ENCODE measurements at regions not wholly inside any gene's neighbourhood (a gene's known extent, or its start where the extent isn't known, plus 50 kb on each side); places are given as distances from the start of the nearest gene placed in this dataset.
A peak's percentile ranks its signal among the peaks of the same experiment; 100 is the strongest.

DNA sequence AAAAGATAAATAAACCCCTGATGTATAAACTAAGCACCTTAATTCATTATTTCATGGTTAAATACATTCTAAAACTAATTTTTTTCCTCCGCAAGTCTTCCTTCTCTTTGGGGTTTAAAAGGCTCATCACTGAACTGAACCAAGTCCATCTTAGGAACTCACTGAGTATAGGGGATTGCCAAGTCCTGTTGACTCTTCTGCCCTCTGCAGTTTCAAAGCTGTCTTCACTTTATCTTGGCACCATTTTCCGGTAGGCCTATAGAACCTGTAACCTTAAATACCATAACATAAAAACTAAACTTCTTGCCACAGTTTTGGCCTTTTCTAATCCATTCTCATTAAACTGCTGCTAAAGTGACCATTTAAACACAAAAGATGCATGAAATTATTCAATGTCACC lies 66.5 kb upstream of the USPL1 start:
- ATAC-seq: peak; percentile 95
- no peak for TF ChIP-seq PPARA (CRISPR knock-in tag; IDR thresholded peaks at IDR 0.05; ENCODE audit: borderline replicate concordance)
- TF ChIP-seq ZFP3 (CRISPR knock-in tag; IDR thresholded peaks at IDR 0.05): no peak
- TF ChIP-seq OSR1 (CRISPR knock-in tag; IDR thresholded peaks at IDR 0.05): no peak
- TF ChIP-seq ESRRG (CRISPR knock-in tag; IDR thresholded peaks at IDR 0.05): no peak
- no peak for TF ChIP-seq RARB (CRISPR knock-in tag; IDR thresholded peaks at IDR 0.05)
- TF ChIP-seq BACH2 (CRISPR knock-in tag; IDR thresholded peaks at IDR 0.05; ENCODE audit: borderline replicate concordance): no peak
- TF ChIP-seq ZNF565 (CRISPR knock-in tag; conservative IDR thresholded peaks at IDR 0.05; ENCODE audit: low read depth): no peak

DNA sequence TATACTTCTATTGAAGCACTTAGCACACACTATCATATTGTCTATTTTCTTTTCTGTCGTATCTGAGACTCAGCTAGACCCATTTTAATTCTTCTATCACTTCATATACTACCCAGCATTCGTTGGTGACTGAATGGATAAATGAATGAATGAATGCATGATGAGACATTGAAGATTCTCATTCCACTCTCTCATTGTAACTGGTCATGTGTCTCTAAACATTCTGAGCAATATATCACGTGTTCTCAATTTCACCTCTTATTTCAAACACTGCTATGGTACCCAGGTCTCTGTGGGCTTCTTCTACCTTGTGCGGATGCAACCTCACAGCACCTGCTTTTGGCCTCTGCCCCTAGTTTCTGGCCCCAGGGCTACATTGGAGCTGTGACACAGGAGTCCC lies 65.2 kb upstream of the USPL1 start:
- no peak for ATAC-seq
- TF ChIP-seq TCF4 (CRISPR knock-in tag; IDR thresholded peaks at IDR 0.05; ENCODE audit: borderline replicate concordance) (no peak), ISL1 (CRISPR knock-in tag; IDR thresholded peaks at IDR 0.05) (no peak), ZFP3 (CRISPR knock-in tag; IDR thresholded peaks at IDR 0.05) (no peak), ZNF70 (CRISPR knock-in tag; IDR thresholded peaks at IDR 0.05) (no peak), ZC3H10 (CRISPR knock-in tag; IDR thresholded peaks at IDR 0.05) (no peak), CSDC2 (CRISPR knock-in tag; IDR thresholded peaks at IDR 0.05) (no peak), OSR1 (CRISPR knock-in tag; IDR thresholded peaks at IDR 0.05) (no peak), SNAI2 (CRISPR knock-in tag; IDR thresholded peaks at IDR 0.05) (no peak), ARNTL (CRISPR knock-in tag; IDR thresholded peaks at IDR 0.05; ENCODE audit: borderline replicate concordance, low read depth) (no peak), TOX (CRISPR knock-in tag; IDR thresholded peaks at IDR 0.05; ENCODE audit: borderline replicate concordance) (no peak), BACH2 (CRISPR knock-in tag; IDR thresholded peaks at IDR 0.05; ENCODE audit: borderline replicate concordance) (no peak), ESRRG (CRISPR knock-in tag; IDR thresholded peaks at IDR 0.05) (no peak), ZNF565 (CRISPR knock-in tag; conservative IDR thresholded peaks at IDR 0.05; ENCODE audit: low read depth) (no peak)
- TF ChIP-seq, protein P1, sequence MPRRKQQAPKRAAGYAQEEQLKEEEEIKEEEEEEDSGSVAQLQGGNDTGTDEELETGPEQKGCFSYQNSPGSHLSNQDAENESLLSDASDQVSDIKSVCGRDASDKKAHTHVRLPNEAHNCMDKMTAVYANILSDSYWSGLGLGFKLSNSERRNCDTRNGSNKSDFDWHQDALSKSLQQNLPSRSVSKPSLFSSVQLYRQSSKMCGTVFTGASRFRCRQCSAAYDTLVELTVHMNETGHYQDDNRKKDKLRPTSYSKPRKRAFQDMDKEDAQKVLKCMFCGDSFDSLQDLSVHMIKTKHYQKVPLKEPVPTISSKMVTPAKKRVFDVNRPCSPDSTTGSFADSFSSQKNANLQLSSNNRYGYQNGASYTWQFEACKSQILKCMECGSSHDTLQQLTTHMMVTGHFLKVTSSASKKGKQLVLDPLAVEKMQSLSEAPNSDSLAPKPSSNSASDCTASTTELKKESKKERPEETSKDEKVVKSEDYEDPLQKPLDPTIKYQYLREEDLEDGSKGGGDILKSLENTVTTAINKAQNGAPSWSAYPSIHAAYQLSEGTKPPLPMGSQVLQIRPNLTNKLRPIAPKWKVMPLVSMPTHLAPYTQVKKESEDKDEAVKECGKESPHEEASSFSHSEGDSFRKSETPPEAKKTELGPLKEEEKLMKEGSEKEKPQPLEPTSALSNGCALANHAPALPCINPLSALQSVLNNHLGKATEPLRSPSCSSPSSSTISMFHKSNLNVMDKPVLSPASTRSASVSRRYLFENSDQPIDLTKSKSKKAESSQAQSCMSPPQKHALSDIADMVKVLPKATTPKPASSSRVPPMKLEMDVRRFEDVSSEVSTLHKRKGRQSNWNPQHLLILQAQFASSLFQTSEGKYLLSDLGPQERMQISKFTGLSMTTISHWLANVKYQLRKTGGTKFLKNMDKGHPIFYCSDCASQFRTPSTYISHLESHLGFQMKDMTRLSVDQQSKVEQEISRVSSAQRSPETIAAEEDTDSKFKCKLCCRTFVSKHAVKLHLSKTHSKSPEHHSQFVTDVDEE (CRISPR knock-in tag; IDR thresholded peaks at IDR 0.05): no peak
- TF ChIP-seq, protein P2, sequence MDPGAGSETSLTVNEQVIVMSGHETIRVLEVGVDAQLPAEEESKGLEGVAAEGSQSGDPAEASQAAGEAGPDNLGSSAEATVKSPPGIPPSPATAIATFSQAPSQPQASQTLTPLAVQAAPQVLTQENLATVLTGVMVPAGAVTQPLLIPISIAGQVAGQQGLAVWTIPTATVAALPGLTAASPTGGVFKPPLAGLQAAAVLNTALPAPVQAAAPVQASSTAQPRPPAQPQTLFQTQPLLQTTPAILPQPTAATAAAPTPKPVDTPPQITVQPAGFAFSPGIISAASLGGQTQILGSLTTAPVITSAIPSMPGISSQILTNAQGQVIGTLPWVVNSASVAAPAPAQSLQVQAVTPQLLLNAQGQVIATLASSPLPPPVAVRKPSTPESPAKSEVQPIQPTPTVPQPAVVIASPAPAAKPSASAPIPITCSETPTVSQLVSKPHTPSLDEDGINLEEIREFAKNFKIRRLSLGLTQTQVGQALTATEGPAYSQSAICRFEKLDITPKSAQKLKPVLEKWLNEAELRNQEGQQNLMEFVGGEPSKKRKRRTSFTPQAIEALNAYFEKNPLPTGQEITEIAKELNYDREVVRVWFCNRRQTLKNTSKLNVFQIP (CRISPR knock-in tag; IDR thresholded peaks at IDR 0.05; ENCODE audit: borderline replicate concordance, low read depth): no peak

DNA sequence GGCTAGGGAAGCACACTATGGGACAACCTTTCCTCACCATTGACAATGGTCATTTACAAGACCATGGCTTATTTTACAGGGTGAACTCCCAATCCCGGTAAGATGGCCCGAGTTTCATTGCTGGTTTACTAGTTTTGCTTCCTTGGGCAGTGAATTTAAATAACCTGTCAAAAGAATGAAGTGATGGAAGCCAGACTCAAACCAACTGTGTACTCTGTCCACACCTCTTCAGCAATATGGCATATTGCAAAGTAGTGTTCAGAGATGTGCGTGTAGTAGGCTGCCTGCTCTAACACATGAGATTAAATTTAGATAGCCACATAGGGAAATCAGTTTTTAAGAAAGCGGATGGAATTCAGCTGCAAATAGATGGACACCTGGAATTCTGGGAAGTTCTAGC lies 58.4 kb upstream of the USPL1 start:
- TF ChIP-seq CSDC2 (CRISPR knock-in tag; IDR thresholded peaks at IDR 0.05): no peak
- no peak for TF ChIP-seq RARB (CRISPR knock-in tag; IDR thresholded peaks at IDR 0.05)
- TF ChIP-seq, protein P1 (CRISPR knock-in tag; IDR thresholded peaks at IDR 0.05): no peak
- TF ChIP-seq ZNF565 (CRISPR knock-in tag; conservative IDR thresholded peaks at IDR 0.05; ENCODE audit: low read depth): no peak
- TF ChIP-seq ISL1 (CRISPR knock-in tag; IDR thresholded peaks at IDR 0.05): no peak
- no peak for TF ChIP-seq ZNF70 (CRISPR knock-in tag; IDR thresholded peaks at IDR 0.05)
- no peak for TF ChIP-seq GLIS3 (CRISPR knock-in tag; IDR thresholded peaks at IDR 0.05)
- TF ChIP-seq ZC3H10 (CRISPR knock-in tag; IDR thresholded peaks at IDR 0.05): no peak
- TF ChIP-seq TCF4 (CRISPR knock-in tag; IDR thresholded peaks at IDR 0.05; ENCODE audit: borderline replicate concordance): no peak
- no peak for ATAC-seq

DNA sequence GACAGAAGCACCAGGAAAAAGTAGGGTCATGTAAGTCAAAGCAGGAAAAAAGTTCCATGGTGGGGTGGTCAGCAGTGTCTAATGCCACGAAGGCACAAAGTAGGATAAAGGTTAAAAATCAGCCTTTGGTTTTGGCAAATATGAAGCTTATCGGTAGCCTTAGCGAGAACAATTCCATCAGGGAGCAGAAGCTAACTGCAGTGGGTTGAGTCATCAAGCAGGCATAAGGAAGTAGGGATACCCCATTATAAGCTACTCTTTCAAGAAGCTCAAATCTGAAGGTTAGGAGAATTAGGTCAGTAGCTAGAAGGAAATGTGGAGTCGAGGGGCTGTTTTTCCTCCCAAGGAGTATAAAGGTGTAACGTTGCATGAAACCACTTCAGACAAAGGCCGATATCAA lies 57.5 kb upstream of the USPL1 start:
- ATAC-seq: no peak

More for the DNA sequence above, 57.5 kb upstream of the USPL1 start:
- TF ChIP-seq, protein P3, sequence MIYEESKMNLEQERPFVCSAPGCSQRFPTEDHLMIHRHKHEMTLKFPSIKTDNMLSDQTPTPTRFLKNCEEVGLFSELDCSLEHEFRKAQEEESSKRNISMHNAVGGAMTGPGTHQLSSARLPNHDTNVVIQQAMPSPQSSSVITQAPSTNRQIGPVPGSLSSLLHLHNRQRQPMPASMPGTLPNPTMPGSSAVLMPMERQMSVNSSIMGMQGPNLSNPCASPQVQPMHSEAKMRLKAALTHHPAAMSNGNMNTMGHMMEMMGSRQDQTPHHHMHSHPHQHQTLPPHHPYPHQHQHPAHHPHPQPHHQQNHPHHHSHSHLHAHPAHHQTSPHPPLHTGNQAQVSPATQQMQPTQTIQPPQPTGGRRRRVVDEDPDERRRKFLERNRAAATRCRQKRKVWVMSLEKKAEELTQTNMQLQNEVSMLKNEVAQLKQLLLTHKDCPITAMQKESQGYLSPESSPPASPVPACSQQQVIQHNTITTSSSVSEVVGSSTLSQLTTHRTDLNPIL (CRISPR knock-in tag; IDR thresholded peaks at IDR 0.05; ENCODE audit: low read depth): no peak
- TF ChIP-seq ZNF70 (CRISPR knock-in tag; IDR thresholded peaks at IDR 0.05): no peak
- TF ChIP-seq ISL1 (CRISPR knock-in tag; IDR thresholded peaks at IDR 0.05): no peak
- TF ChIP-seq OSR1 (CRISPR knock-in tag; IDR thresholded peaks at IDR 0.05): no peak
- TF ChIP-seq TCF4 (CRISPR knock-in tag; IDR thresholded peaks at IDR 0.05; ENCODE audit: borderline replicate concordance): no peak
- TF ChIP-seq SNAI2 (CRISPR knock-in tag; IDR thresholded peaks at IDR 0.05): no peak
- TF ChIP-seq ZNF8 (CRISPR knock-in tag; IDR thresholded peaks at IDR 0.05): no peak
- TF ChIP-seq BACH2 (CRISPR knock-in tag; IDR thresholded peaks at IDR 0.05; ENCODE audit: borderline replicate concordance): no peak
- no peak for TF ChIP-seq ESRRG (CRISPR knock-in tag; IDR thresholded peaks at IDR 0.05)
- TF ChIP-seq, protein P4, sequence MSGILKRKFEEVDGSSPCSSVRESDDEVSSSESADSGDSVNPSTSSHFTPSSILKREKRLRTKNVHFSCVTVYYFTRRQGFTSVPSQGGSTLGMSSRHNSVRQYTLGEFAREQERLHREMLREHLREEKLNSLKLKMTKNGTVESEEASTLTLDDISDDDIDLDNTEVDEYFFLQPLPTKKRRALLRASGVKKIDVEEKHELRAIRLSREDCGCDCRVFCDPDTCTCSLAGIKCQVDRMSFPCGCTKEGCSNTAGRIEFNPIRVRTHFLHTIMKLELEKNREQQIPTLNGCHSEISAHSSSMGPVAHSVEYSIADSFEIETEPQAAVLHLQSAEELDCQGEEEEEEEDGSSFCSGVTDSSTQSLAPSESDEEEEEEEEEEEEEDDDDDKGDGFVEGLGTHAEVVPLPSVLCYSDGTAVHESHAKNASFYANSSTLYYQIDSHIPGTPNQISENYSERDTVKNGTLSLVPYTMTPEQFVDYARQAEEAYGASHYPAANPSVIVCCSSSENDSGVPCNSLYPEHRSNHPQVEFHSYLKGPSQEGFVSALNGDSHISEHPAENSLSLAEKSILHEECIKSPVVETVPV (CRISPR knock-in tag; IDR thresholded peaks at IDR 0.05): no peak
- TF ChIP-seq, protein P1 (CRISPR knock-in tag; IDR thresholded peaks at IDR 0.05): no peak
- TF ChIP-seq GLIS3 (CRISPR knock-in tag; IDR thresholded peaks at IDR 0.05): no peak
- TF ChIP-seq ZFP30 (CRISPR knock-in tag; IDR thresholded peaks at IDR 0.05): no peak
- no peak for TF ChIP-seq ZFP3 (CRISPR knock-in tag; IDR thresholded peaks at IDR 0.05)
